ENCODE measurements at regions not wholly inside any gene's neighbourhood (a gene's known extent, or its start where the extent isn't known, plus 50 kb on each side); places are given as distances from the start of the nearest gene placed in this dataset.

- DNase-seq (ENCODE audit: low spot score) = no peak
- TF ChIP-seq CTCF (IDR thresholded peaks at IDR 0.05; ENCODE audit: extremely low read depth, missing control alignments) = no peak
Measured at GRCh38 chr5:23368393-23368792, 139.0 kb upstream of the PRDM9 start.

GRCh38 chr5:23367874-23368273 is 139.5 kb upstream of the PRDM9 start:
- no peak for DNase-seq (ENCODE audit: low spot score)

DNA sequence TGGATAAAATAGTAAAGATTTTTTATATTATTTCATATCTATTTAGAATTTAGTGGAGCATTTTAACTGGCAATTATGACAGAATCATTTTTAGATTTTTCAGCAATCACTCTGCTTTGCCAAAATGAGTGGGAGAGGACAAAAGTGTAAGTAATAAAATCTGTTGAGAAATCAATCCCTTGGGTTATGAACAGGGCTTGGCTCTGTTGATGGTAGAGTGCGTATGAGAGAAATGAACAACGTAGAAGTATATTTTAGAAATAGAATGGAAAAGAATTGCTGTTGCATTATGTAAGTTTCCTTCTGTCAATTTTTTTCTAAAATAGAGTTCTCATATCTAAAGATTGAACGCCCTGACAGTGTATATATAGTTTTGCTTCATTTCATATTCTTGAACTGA is 154.1 kb upstream of the PRDM9 start:
- no peak for DNase-seq (ENCODE audit: low spot score)
- no peak for TF ChIP-seq CTCF (IDR thresholded peaks at IDR 0.05; ENCODE audit: extremely low read depth, missing control alignments)

More at GRCh38 chr5:23367874-23368273, 139.5 kb upstream of the PRDM9 start:
- TF ChIP-seq CTCF (IDR thresholded peaks at IDR 0.05; ENCODE audit: extremely low read depth, missing control alignments) = no peak

GRCh38 chr5:23352446-23352845 is 155.0 kb upstream of the PRDM9 start:
- DNase-seq (ENCODE audit: low spot score) = no peak
- TF ChIP-seq CTCF (IDR thresholded peaks at IDR 0.05; ENCODE audit: extremely low read depth, missing control alignments) = no peak

- no peak for TF ChIP-seq CTCF (IDR thresholded peaks at IDR 0.05; ENCODE audit: extremely low read depth, missing control alignments)
- no peak for DNase-seq (ENCODE audit: low spot score)
Measured at GRCh38 chr5:23343121-23343520, 164.3 kb upstream of the PRDM9 start.

DNA sequence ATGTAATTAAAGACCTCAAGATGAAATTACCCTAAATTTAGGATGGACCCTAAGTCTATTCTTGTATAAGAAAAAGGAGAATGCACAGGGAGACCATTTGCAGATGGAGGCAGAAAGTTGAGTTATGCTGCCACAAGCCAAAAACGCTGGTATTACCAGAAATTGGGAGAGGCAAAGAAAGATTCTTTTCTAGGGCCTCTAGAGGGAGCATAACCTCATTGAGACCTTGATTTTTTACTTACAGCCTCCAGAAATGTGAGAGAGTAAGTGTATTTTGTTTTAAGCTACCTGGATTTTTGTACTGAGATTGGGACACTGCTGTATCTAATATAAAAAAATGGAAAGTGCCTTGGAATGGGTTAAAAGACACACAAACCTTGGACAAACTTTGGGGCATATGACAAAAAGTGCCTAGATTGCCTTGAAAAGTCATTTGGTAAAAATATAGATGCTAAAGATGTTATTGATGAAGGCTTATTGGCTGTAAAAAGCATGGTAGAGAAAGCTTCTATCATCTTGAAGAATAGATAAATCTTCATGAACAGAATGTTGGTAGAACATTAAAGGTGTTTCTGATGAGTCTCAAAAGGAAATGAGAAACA is 174.7 kb upstream of the PRDM9 start:
- no peak for DNase-seq (ENCODE audit: low spot score)
- no peak for TF ChIP-seq CTCF (IDR thresholded peaks at IDR 0.05; ENCODE audit: extremely low read depth, missing control alignments)

DNA sequence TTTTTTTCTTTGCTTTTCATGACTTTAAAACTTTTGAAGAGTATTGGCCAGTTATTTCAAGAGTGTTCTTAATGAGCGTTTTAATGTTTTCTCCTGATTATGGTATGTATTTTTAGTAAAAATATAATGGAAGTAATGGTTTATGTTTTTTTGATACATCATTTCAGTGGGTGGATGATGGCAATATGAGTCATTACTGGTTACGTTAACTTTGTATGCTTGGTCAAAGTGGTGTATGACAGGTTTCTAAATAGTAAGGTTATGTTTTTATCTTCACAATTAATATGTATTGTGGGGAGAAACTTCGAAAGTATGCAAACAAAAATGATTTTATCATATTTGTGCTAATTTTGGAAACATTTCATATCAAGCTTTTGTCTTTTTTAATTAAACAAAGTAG is 176.7 kb upstream of the PRDM9 start:
- no peak for DNase-seq (ENCODE audit: low spot score)
- no peak for TF ChIP-seq CTCF (IDR thresholded peaks at IDR 0.05; ENCODE audit: extremely low read depth, missing control alignments)

Data from GM20000 (cell line).